NCI-H2196 treated with DMSO at 0.1 percent for 48 hours (cell line): ENCODE measurements at regions not wholly inside any gene's neighbourhood (a gene's known extent, or its start where the extent isn't known, plus 50 kb on each side); places are given as distances from the start of the nearest gene placed in this dataset.
"Not testable (repeated sequence)": the region's sequence is repeated elsewhere in the genome, so short reads cannot be mapped to it uniquely, and the experiment has no call there.

ENCODE experiments used
- DNase-seq: peaks from one replicate; lab custom pipeline; 2025; ENCODE audit not compliant: unreplicated experiment; lab: John Stamatoyannopoulos, UW

DNA sequence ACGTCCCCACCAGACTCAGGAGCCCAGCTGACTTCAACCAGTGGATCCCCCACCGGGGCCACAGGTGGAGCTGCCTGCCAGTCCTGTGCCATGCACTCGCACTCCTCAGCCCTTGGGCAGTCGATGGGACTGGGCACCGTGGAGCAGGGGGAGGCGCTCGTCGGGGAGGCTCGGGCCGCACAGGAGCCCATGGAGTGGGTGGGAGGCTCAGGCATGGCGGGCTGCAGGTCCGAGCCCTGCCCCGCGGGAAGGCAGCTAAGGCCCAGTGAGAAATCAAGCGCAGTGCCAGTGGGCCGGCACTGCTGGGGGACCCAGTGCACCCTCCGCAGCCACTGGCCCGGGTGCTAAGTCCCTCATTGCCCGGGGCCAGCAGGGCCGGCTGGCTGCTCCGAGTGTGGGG lies 52.3 kb upstream of the LRRC30 start:
- DNase-seq, result not testable (repeated sequence)

DNA sequence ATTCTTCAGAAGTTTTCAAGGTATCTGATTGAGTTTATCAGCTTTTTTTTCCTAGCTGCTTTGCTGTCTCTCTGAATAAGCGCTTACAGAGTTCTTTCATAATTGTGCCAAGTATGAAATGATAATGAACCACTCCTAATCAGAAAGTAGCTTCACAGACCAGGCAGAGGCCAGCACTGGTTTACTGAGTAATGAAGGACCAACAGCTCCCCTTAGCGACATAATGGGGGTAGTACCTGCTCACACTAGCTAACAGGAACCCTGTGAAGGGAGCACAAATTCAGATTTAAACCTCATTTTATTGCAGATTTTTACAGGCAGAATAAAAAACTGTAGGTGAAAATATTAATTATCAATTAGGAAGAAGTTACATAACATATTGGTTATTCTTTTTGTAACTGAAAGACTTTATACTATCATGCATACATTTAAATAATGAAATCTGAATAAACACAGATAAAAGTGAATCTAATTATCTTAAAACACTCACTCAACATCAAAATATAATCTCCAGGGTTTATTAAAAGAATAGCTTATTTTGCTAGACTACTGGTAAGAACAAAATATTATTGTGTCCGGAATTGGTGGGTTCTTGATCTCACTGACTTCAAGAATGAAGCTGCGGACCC lies 53.7 kb upstream of the LRRC30 start:
- peak; percentile 52 for DNase-seq

DNA sequence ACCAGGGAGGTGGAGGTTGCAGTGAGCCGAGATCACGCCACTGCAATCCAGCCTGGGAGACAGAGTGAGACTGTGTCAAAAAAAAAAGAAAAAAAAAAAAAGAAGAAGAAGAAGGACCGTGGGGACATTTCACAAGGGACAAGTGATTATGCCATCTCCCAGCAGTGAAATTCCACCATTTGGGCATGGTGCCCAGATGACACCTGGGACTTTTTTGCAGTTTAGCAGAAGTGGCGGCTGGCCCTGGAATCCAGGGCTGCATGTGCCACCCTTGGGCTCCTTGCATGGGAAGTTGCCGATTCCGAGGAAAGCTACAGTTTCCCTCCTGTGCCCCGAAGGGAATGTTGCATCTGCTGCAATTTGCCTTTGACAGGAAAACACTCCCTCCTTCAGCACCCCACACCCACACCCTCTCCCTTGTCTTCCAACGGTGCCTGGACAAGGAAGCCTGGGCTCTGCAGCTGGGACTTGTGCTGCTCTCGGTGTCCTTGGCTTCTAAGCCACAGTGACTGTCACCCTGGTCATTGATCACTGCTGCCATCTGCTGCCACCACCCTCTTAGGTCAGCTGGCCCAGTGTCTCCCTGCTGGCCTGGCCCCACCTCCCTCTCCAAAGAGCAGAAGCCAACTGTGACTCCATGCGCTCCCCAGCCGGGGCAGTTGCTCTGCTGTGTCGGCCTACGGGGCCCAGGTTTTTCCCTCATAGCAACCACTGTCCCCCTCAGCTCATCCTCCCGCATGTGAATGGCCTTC lies 56.4 kb upstream of the LRRC30 start:
- DNase-seq, result no peak

DNA sequence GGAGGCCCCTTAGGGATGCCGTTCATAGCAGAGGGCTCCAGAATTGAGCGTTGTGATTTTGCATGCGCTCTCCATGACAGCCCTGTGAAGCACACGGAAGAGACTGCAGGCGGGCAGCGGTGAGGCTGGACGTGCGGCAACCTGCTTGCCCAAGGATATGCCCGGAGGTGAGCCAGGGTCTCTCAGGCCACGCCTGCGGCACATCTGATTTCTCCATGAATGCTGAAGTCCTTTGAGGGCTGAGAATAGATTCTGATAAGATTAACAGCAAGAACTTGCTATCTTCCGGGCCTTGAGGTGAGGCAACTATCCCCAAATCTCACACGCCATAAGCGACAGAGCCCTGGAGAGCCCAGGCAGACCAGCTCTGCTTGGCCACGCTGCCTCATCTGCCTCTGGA lies 55.6 kb upstream of the LAMA1 start:
- no peak for DNase-seq

DNA sequence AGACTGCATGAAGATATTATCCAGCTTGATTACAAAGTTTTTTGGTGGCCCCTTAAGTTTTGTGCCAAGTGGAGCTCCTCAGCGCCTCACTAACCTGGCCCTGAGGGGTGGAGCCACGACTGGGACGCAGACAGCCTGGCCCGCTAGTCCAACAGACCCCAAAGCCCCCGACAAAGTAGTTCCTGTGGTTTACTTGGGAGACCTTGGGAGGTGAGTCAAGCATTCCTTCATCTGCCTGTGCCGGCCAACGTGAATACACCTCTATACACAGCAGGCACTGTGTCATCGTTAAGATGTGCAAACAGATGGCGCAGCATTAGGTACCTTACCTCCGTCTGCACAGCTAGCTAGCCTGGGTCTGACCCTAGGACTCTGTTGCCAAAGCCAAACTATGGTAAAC lies 55.0 kb upstream of the LAMA1 start:
- DNase-seq, result no peak

DNA sequence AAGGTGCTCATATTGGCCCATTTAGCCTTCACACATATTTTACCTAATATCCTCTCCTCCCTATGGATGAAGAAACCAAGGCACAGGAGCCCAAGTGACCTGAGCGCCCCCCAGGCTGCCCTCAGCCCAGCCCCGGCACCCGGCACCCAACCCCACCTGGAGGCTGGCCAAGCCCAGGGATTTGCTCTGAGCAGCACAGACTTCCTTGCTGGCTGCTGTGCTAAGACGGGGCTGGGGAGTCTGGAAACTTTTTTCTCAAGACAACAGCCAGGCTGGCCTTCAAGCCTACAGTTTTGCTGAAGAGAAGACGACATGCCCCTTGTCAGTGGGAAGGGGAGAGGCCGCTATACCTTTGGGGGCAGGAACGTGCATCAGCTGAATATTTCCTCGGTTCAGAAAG lies 52.7 kb upstream of the LAMA1 start:
- DNase-seq, result no peak

DNA sequence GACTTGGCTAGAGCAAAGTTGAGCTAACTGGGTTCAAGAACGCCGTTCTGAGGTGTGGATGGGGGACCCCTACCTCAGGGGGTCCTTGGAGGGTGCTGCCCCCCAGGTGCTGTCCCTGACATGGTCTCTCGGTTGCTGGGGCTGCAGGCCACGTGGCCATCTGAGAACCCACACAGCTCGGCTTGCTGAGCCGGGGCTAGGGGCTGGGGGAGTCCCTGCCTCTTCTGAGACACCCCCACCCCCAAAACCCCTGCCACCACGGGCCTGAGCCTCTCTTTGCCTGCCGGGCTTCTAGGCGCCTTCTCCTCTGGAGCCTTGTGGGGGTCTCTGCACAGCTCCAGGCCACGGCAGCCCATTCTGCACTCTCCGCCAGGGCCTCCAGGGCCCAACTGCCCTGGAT lies 52.0 kb upstream of the LAMA1 start:
- DNase-seq, result no peak

DNA sequence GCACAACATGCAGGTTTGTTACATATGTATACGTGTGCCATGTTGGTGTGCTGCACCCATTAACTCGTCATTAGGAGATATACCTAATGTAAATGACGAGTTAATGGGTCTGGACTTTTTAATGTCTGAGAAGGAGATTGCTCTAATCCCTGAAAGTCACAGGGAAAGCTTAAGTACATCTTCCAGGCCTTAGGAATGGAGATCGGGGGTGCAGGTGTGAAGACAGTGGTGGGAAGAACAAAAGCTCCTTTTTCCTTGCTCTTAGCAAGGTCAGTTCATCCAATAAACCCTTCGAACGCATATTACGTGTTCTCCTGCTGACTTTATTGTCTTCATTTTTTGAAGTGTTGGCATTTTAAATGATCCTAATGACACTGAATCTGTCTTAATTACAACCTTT lies 50.8 kb upstream of the LAMA1 start:
- DNase-seq, result no peak
